ENCODE measurements at regions not wholly inside any gene's neighbourhood (a gene's known extent, or its start where the extent isn't known, plus 50 kb on each side); places are given as distances from the start of the nearest gene placed in this dataset.
A peak's percentile ranks its signal among the peaks of the same experiment; 100 is the strongest.

GRCh38 chr20:22652681-22653588, 68.6 kb upstream of the FOXA2 start:
- Histone ChIP-seq H3K27ac (no peak overlapping the region), H3K4me1 (no peaks in the 10 kb centered on the region), H3K27me3 (no peaks in the 10 kb centered on the region), H3K4me3 (no peak overlapping the region), H3K9me3 (no peaks in the 10 kb centered on the region), H3K36me3 (no peaks in the 10 kb centered on the region)
- no peak for TF ChIP-seq CTCF (IDR thresholded peaks at IDR 0.05)
- ATAC-seq = peak in 2 of 4 donors; percentile 23 to 52
- FAIRE-seq = no peak
- 54 to 56% methylated on average over 19 of the region's 19 CpGs for WGBS, 2 donors
- intact Hi-C loops (cut with DNase I) = no loop called here
- no peak for DNase-seq

- no peaks in the 10 kb centered on the region for H3K27me3 ChIP-seq
- no peaks in the 10 kb centered on the region for H3K4me1 ChIP-seq
- DNase-seq (no peak), ATAC-seq (no peak), FAIRE-seq (no peak)
- intact Hi-C loops (cut with DNase I) = no loop called here
- H3K9me3 ChIP-seq = no peaks in the 10 kb centered on the region
- no peak overlapping the region for H3K4me3 ChIP-seq
- TF ChIP-seq CTCF (IDR thresholded peaks at IDR 0.05) = no peak
- H3K27ac ChIP-seq = no peak overlapping the region
- H3K36me3 ChIP-seq = no peaks in the 10 kb centered on the region
- 71 to 78% methylated on average over 21 of the region's 21 CpGs for WGBS, 2 donors
Measured at GRCh38 chr20:22653658-22654642, 69.6 kb upstream of the FOXA2 start.

GRCh38 chr20:22663528-22664025, 79.2 kb upstream of the FOXA2 start:
- Histone ChIP-seq H3K4me1 (no peaks in the 10 kb centered on the region), H3K9me3 (no peaks in the 10 kb centered on the region), H3K27me3 (no peaks in the 10 kb centered on the region), H3K36me3 (no peaks in the 10 kb centered on the region), H3K4me3 (no peak overlapping the region), H3K27ac (no peak overlapping the region)
- intact Hi-C loops (cut with DNase I) = no loop called here
- TF ChIP-seq CTCF (IDR thresholded peaks at IDR 0.05) = no peak
- DNase-seq (no peak), FAIRE-seq (no peak), ATAC-seq (no peak)
- WGBS, 2 donors = 52 to 58% methylated on average over 4 of the region's 4 CpGs

GRCh38 chr20:22667198-22667597, 82.8 kb upstream of the FOXA2 start:
- DNase-seq = no peak
- intact Hi-C loops (cut with DNase I) = no loop called here
- FAIRE-seq = no peak
- ATAC-seq = no peak
- WGBS, 2 donors = 71 to 72% methylated on average over 1 of the region's 1 CpG
- no peaks in the 10 kb centered on the region for H3K36me3 ChIP-seq
- H3K9me3 ChIP-seq = peaks cover 0 to 5% (median 0%) of the 10 kb centered on the region in 4 donors
- H3K27ac ChIP-seq = no peak overlapping the region
- no peak for TF ChIP-seq CTCF (IDR thresholded peaks at IDR 0.05)
- no peaks in the 10 kb centered on the region for H3K4me1 ChIP-seq
- no peak overlapping the region for H3K4me3 ChIP-seq
- H3K27me3 ChIP-seq = no peaks in the 10 kb centered on the region
